ENCODE measurements at regions not wholly inside any gene's neighbourhood (a gene's known extent, or its start where the extent isn't known, plus 50 kb on each side); places are given as distances from the start of the nearest gene placed in this dataset.
"Not testable (repeated sequence)": the region's sequence is repeated elsewhere in the genome, so short reads cannot be mapped to it uniquely, and the experiment has no call there.

GRCh38 chr1:204777591-204777990, 92.1 kb upstream of the LRRN2 start:
- in situ Hi-C loops (cut with MboI; ENCODE audit: low sequenced_read_pairs) = loop anchor here (10.0 kb wide), 1 partner anchor 213 kb away; no protein-coding TSS in a partner anchor

- in situ Hi-C loops (cut with MboI; ENCODE audit: low sequenced_read_pairs) = no loop called here
Observed at GRCh38 chr1:204780630-204781029, 90.0 kb upstream of the NFASC start.

- in situ Hi-C loops (cut with MboI; ENCODE audit: low sequenced_read_pairs) = no loop called here
Observed at GRCh38 chr1:204782118-204782700, 88.5 kb upstream of the NFASC start.

DNA sequence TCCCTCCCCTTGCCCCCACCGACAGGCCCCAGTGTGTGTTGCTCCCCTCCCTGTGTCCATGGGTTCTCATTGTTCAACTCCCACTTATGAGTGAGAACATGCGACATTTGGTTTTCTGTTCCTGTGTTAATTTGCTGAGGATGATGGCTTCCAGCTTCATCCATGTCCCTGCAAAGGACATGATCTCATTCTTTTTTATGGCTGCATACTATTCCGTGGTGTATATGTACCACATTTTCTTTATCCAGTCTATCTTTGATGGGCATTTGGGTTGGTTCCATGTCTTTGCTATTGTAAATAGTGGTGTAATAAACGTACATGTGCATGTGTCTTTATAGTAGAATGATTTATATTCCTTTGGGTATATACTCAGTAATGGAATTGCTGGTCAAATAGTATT, 85.6 kb upstream of the NFASC start:
- in situ Hi-C loops (cut with MboI; ENCODE audit: low sequenced_read_pairs) = not testable (repeated sequence)

- in situ Hi-C loops (cut with MboI; ENCODE audit: low sequenced_read_pairs) = no loop called here
Observed at GRCh38 chr1:204788470-204788869, 82.2 kb upstream of the NFASC start.

DNA sequence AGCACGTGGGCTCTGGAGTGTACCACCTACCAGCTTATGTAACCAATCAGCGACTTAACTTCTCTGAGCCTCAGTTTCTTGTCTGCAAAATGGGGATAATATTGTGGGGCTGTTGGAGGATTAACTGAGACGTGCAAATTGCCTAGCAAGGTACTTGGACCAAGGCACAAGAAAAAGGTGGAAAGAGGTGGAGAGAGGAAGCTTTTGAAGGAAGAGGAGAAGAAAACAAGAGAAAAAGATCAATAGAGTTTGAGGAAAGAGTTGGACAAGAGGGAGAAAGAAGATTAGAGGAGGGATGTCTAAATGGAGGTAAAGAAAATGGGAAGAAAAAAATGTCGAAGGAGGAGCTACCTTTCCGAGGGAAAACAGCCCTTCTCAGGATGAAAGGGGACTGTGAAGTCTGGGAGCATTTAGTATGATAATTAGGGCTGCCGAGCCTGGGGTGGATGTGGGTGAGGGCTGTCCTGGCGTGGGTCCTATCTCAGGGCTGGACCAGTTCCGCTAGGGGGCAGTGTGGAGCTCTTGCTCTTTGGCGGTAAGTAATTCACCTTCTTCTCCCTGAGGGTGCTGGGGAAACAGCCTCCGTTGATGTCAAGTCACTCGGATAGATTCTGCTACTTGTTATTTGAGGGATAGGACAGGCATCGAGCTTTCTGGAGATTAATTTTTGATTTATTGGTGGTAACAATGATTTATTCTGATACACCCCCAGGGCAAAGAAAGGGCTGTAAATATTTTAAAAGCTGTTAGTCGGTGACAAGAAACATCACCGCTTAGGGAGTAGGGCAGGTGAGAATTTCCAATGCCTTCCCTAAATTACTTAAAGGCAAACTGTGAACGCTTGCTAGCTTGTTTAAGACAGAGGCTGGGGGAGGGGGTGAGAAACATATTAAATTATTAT, 79.0 kb upstream of the NFASC start:
- in situ Hi-C loops (cut with MboI; ENCODE audit: low sequenced_read_pairs) = no loop called here

DNA sequence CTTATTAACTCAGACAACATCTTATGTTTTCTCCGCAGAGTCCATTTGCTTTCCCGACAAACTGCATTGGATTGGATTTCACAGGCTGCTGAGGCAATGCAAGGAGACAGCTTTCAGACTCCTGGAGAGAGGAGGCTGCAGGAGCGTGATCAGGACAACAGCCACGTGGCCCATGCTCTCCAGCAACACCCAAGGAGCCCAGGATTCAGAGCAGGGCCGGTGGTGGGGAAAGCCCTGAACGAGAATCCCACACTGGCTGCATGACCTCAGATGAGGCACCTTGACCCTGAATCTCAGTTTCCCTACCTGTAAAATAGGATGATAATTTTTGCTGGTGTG, 78.3 kb upstream of the NFASC start:
- in situ Hi-C loops (cut with MboI; ENCODE audit: low sequenced_read_pairs) = no loop called here

- in situ Hi-C loops (cut with MboI; ENCODE audit: low sequenced_read_pairs) = no loop called here
Observed at GRCh38 chr1:204793259-204793914, 77.3 kb upstream of the NFASC start.

GRCh38 chr1:204796886-204797285, 73.8 kb upstream of the NFASC start:
- in situ Hi-C loops (cut with MboI; ENCODE audit: low sequenced_read_pairs) = not testable (repeated sequence)

DNA sequence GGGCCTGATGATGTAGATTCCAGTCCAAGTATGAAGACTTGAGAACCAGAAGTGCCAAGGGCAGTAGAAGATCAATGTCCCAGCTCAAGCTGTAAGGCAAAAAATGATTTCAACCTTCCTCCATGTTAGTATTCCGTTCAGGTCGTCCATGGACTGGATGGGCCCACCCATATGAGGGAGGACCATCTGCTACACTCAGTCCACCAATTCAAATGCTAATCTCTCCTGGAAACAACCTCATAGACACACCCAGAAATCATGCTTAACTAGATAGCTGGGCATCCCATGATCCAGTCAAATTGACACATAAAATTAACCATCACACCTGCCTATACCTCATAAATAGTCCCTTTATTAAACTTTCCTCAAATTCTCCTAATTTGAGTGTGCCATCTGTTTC, 73.3 kb upstream of the NFASC start:
- in situ Hi-C loops (cut with MboI; ENCODE audit: low sequenced_read_pairs) = no loop called here

DNA sequence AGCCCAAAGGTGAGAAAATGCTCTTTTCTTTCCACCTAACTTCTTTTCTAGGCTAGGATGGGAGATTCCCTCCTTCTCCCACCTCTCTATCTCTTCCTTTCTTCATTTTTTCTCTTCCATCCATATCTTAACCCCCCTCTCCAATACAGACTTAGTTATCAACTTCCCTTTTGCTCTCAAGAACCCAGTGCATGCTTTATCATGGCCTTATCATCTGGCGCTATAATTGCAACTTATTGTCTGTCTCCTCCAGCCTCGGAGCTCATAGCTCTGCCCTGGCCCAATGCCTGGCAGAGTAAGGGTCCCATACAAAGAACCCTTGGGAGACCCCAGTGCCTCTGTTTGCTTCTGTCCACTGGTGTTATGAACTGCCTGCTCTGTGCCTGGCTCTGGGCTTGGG, 71.0 kb upstream of the NFASC start:
- in situ Hi-C loops (cut with MboI; ENCODE audit: low sequenced_read_pairs) = no loop called here

- in situ Hi-C loops (cut with MboI; ENCODE audit: low sequenced_read_pairs) = no loop called here
Observed at GRCh38 chr1:204801211-204801610, 69.5 kb upstream of the NFASC start.

DNA sequence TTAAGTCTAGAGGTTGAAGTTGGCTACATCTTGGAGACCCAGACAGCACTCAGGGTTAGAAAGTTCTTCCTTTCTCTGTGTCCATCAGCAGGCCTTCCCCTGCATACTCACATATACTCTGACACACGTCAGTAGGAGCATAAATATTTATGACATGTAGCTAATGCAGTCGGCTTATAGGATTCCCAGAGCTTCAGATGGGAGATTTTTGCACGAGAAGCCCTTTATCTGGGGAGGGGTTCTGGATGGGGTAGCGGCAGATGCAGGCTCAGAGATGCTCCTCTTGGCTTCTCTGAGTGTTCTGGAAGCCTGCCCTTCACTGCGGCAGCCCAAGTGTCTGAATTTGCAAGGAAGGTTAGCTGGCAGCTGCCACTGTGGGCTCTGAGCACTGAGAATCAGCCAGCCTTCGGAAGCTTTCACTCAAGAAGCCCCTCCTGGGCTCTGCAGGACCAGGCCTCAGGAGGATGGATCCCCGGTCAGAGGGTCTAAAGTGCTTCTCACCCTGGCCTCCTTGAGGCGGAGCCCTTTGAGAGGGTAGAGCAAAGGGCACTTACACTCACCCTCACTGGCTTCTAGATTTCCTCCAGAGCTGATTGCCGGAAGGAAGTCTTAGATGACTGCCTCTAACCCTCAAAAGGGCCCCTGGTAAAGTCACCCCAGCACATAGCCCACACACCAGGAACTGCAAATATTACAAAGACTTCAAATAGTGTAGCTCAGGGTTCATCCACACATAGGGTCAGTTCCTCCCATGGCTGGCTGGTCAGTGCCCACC, 68.1 kb upstream of the NFASC start:
- in situ Hi-C loops (cut with MboI; ENCODE audit: low sequenced_read_pairs) = no loop called here

DNA sequence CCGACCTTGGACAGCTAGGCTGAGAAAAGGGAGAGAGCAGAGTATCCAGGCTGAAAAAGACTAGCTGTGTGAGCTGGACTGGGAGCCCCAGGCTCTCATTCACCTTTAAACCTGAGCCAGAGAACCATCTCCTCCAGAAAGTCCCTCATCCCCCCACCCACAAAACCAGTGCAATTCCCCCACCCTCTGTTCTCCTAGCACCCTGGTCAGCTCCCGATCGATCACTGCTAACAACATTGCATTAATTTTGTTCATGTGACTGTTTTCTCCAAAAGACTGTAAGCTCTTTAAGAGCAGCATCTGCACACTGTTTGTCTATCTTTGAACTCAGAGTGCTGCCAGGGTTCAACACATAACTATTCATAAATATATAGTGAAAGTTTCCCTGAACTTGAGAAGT, 67.1 kb upstream of the NFASC start:
- in situ Hi-C loops (cut with MboI; ENCODE audit: low sequenced_read_pairs) = no loop called here

GRCh38 chr1:204806943-204807687, 63.5 kb upstream of the NFASC start:
- in situ Hi-C loops (cut with MboI; ENCODE audit: low sequenced_read_pairs) = no loop called here

GRCh38 chr1:204809488-204809887, 61.2 kb upstream of the NFASC start:
- in situ Hi-C loops (cut with MboI; ENCODE audit: low sequenced_read_pairs) = no loop called here

GRCh38 chr1:204812842-204813241, 57.8 kb upstream of the NFASC start:
- in situ Hi-C loops (cut with MboI; ENCODE audit: low sequenced_read_pairs) = no loop called here

DNA sequence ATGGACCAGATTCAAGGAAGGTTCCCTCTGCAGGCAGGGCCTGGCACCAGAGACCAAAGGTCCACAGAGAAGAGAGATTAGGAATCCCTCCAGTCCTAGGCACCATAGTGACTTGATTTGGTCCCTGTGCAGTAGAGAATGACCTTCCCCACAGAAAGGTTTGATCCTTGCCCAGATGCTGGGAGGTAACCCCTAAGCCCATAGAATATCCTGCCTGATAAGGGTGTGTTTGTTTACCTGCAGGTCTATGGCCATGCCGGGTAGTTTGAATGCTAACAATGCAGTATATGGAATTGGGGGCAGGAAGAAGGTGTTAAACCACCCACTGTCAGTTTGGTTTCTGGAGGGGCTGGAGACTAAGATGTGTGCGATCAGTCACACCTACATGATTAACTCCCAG, 57.1 kb upstream of the NFASC start:
- in situ Hi-C loops (cut with MboI; ENCODE audit: low sequenced_read_pairs) = no loop called here

DNA sequence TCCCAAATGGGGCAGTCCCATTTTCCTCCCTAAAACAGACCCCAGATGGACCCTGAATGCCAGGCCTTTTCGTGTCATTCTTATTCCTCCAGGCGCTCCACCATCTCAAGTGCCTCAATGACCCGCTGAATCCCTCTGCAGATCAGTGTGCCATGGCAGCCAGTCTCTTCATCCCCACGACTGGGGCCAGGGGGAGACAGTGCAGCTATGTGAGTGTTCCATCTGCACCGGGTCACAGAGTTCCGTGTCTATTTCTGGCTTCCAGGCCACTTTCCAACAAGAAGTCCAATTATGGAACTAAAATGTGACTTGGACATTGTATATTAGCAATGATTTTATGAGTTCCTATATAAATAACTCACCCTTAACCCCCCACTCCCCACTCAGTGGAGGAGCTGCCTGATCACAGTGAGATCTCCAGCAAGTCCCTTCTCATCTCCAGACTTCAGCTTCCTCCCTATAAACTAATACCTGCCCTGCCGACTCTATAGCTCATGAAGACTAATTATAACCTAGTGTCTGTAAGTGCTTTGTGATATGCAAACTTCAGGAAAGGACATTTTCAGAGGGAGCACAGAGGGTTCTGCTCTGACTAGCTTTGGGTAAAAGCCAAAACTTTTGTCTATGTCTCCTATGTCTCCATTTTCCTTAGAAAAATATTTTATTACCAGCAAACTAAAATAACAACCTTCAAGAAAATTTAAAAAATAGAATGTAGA, 56.3 kb upstream of the NFASC start:
- in situ Hi-C loops (cut with MboI; ENCODE audit: low sequenced_read_pairs) = no loop called here

GRCh38 chr1:204817341-204817740, 53.3 kb upstream of the NFASC start:
- in situ Hi-C loops (cut with MboI; ENCODE audit: low sequenced_read_pairs) = no loop called here

All from HL-60/S4 treated with phorbol 12-myristate 13-acetate at 8.2 ng/mL for 4 days and 3 days (cell line).